Mesendoderm (in vitro differentiated cells): ENCODE measurements at regions not wholly inside any gene's neighbourhood (a gene's known extent, or its start where the extent isn't known, plus 50 kb on each side); places are given as distances from the start of the nearest gene placed in this dataset.

Source experiments
- DNase-seq: peaks from one replicate; pipeline ENCODE4 v3.0.0; 2013
- H2AK5ac ChIP-seq: 2 replicates; pipeline ENCODE4 v1.6.1; 2013; ENCODE audit warnings: low read length, inconsistent platforms
- H2BK120ac ChIP-seq: 2 replicates; pipeline ENCODE4 v1.6.1; 2013; ENCODE audit warnings: low read depth, mild to moderate bottlenecking, low read length, moderate library complexity, mixed read lengths
- H2BK15ac ChIP-seq: replicated peaks from 2 replicates; pipeline ENCODE4 v1.6.1; 2013; ENCODE audit warnings: low read depth, mild to moderate bottlenecking, moderate library complexity
- H2BK5ac ChIP-seq: 2 replicates; pipeline ENCODE4 v1.6.1; 2013; ENCODE audit warnings: low read length, inconsistent platforms
- H3K18ac ChIP-seq: 2 replicates; pipeline ENCODE4 v1.6.1; 2013; ENCODE audit warnings: mild to moderate bottlenecking, low read length, mixed read lengths
- H3K23ac ChIP-seq: one replicate; pipeline ENCODE4 v1.6.1; 2013; ENCODE audit warnings: low read length
- H3K27ac ChIP-seq: 2 replicates; pipeline ENCODE4 v1.5.1; 2013; ENCODE audit warnings: low read depth, mild to moderate bottlenecking, inconsistent platforms, low read length, moderate library complexity
- H3K27me3 ChIP-seq: 2 replicates; pipeline ENCODE4 v1.6.1; 2013; ENCODE audit warnings: low read length, control low read depth, mild to moderate bottlenecking, inconsistent platforms; ENCODE audit not compliant: insufficient read depth, poor library complexity
- H3K36me3 ChIP-seq: 2 replicates; pipeline ENCODE4 v1.6.1; 2013; ENCODE audit warnings: low read length, inconsistent platforms; ENCODE audit not compliant: control insufficient read depth, insufficient read depth
- H3K4ac ChIP-seq: one replicate; pipeline ENCODE4 v1.6.1; 2013; ENCODE audit warnings: low read depth, mild to moderate bottlenecking, low read length, moderate library complexity
- H3K4me1 ChIP-seq: 2 replicates; pipeline ENCODE4 v1.6.1; 2013; ENCODE audit warnings: low read depth, low read length, inconsistent platforms; ENCODE audit not compliant: control insufficient read depth
- H3K4me2 ChIP-seq: 2 replicates; pipeline ENCODE4 v1.6.1; 2013; ENCODE audit warnings: low read length
- H3K4me3 ChIP-seq: 2 replicates; pipeline ENCODE4 v1.5.1; 2013; ENCODE audit warnings: mild to moderate bottlenecking, low read length
- H3K56ac ChIP-seq: one replicate; pipeline ENCODE4 v1.6.1; 2013; ENCODE audit warnings: low read length
- H3K79me1 ChIP-seq: 2 replicates; pipeline ENCODE4 v1.6.1; 2013; ENCODE audit warnings: low read length, inconsistent platforms
- H3K79me2 ChIP-seq: 2 replicates; pipeline ENCODE4 v1.6.1; 2013; ENCODE audit warnings: mild to moderate bottlenecking, low read length; ENCODE audit not compliant: control insufficient read depth, insufficient read depth
- H3K9ac ChIP-seq: 2 replicates; pipeline ENCODE4 v1.6.1; 2013; ENCODE audit warnings: low read length, inconsistent platforms
- H4K5ac ChIP-seq: one replicate; pipeline ENCODE4 v1.6.1; 2013; ENCODE audit warnings: low read length
- H4K8ac ChIP-seq: one replicate; pipeline ENCODE4 v1.6.1; 2013; ENCODE audit warnings: low read depth, mild to moderate bottlenecking, control low read depth, low read length, moderate library complexity
- WGBS: extraction: QIAGEN DNeasy Blood & Tissue Kit; methylation state at CpG from one replicate; pipeline ENCODE4 v1.1.7; 2013; ENCODE audit warnings: low lambda C conversion rate, missing lambda C conversion rate; ENCODE audit not compliant: insufficient coverage; ENCODE audit errors: extremely low coverage; 5-methylcytosine and 5-hydroxymethylcytosine counted together

- Histone ChIP-seq H3K4me1 (no peaks in the 10 kb centered on the region), H3K79me2 (no peaks in the 10 kb centered on the region), H3K23ac (no peak overlapping the region), H3K36me3 (no peaks in the 10 kb centered on the region), H3K9ac (no peak overlapping the region), H3K79me1 (no peaks in the 10 kb centered on the region), H2BK120ac (no peak overlapping the region), H3K27ac (no peak overlapping the region), H4K5ac (no peak overlapping the region), H3K56ac (no peak overlapping the region), H2BK5ac (no peak overlapping the region), H3K18ac (no peak overlapping the region), H2AK5ac (no peak overlapping the region), H3K4ac (no peak overlapping the region), H4K8ac (no peak overlapping the region), H2BK15ac (no peak overlapping the region), H3K4me2 (no peak overlapping the region), H3K27me3 (no peaks in the 10 kb centered on the region), H3K4me3 (no peak overlapping the region)
- DNase-seq, result no peak
- WGBS, result no CpG with 5 or more reads among the region's 3 CpGs
Measured at GRCh38 chr3:113058188-113058587, 67.4 kb downstream of the GTPBP8 start.

DNA sequence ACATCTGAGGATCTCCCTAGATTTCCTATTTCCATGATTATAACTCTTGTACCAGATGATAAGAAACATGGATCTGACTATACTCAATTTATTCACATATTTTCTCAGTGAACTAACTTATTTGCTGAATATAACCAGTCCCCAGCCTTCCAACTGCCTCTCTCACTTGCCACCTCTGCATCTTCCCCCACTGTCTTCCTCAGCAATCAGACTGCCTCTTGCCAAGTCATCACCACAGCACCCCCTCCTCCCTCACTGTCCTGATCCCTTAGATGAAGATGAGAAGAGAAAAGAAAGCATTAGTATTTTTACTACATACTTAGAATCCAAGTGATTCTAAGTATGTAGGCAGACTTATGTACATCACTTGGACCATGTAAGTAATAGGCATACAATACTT lies 71.9 kb downstream of the GTPBP8 start:
- Histone ChIP-seq H4K5ac (no peak overlapping the region), H3K18ac (no peak overlapping the region), H3K27ac (no peak overlapping the region), H2BK5ac (no peak overlapping the region), H3K4ac (no peak overlapping the region), H3K9ac (no peak overlapping the region), H3K36me3 (no peaks in the 10 kb centered on the region), H2AK5ac (no peak overlapping the region), H3K56ac (no peak overlapping the region), H3K79me1 (no peaks in the 10 kb centered on the region), H3K79me2 (no peaks in the 10 kb centered on the region), H3K4me3 (no peak overlapping the region), H2BK15ac (no peak overlapping the region), H3K4me1 (no peaks in the 10 kb centered on the region), H3K4me2 (no peak overlapping the region), H3K27me3 (no peaks in the 10 kb centered on the region), H2BK120ac (no peak overlapping the region), H4K8ac (no peak overlapping the region), H3K23ac (no peak overlapping the region)
- DNase-seq, result no peak

DNA sequence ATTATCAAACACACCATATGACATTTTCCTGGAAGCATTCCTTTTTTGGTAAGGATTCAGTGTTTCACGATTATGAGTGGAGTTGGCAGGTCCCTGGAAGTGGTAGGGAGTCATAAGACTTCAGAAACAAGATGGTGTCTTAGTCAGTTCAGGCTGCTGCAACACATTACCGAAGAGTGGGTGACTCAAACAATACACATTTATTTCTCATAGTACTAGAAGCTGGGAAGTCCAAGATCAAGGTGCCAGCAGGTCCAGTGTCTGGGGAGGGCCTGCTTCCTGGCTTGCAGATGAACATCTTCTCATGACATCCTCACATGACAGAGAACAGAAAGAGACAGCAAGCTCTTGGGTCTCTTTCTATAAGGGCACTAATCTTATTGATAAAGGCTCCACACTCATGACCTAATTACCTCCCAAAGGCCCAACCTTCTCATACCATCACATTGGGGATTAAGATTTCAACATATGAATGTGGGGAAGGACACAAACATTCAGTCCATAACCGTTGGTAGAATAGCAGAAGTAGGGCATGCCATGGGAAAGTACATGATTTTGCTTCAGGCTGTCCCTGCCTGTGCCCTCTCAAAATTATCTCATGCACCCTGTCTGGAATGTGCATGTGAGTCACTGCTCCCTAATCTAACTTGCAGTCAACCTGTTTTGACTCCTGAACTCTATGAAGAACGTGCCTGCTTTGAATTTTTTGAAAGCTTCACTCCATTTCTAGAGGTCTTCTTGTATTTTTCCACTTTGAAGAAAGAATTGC lies 72.5 kb downstream of the GTPBP8 start:
- H4K8ac ChIP-seq, result no peak overlapping the region
- H3K4me2 ChIP-seq, result no peak overlapping the region
- H2BK120ac ChIP-seq, result no peak overlapping the region
- no peaks in the 10 kb centered on the region for H3K4me1 ChIP-seq
- no peak overlapping the region for H2BK5ac ChIP-seq
- no peak overlapping the region for H4K5ac ChIP-seq
- H3K56ac ChIP-seq, result no peak overlapping the region
- no peaks in the 10 kb centered on the region for H3K27me3 ChIP-seq
- no peak overlapping the region for H3K18ac ChIP-seq
- no peak overlapping the region for H3K23ac ChIP-seq
- DNase-seq, result no peak
- no peak overlapping the region for H2AK5ac ChIP-seq
- no peak overlapping the region for H3K27ac ChIP-seq
- no peaks in the 10 kb centered on the region for H3K36me3 ChIP-seq
- H3K9ac ChIP-seq, result no peak overlapping the region
- no peaks in the 10 kb centered on the region for H3K79me1 ChIP-seq
- H3K4me3 ChIP-seq, result no peak overlapping the region
- no peak overlapping the region for H3K4ac ChIP-seq
- no peaks in the 10 kb centered on the region for H3K79me2 ChIP-seq
- no CpG with 5 or more reads among the region's 4 CpGs for WGBS
- no peak overlapping the region for H2BK15ac ChIP-seq

GRCh38 chr3:113064183-113064582 lies 73.4 kb downstream of the GTPBP8 start:
- Histone ChIP-seq H4K8ac (no peak overlapping the region), H3K4me3 (no peak overlapping the region), H2BK120ac (no peak overlapping the region), H3K36me3 (no peaks in the 10 kb centered on the region), H3K18ac (no peak overlapping the region), H3K4me2 (no peak overlapping the region), H3K56ac (no peak overlapping the region), H3K23ac (no peak overlapping the region), H3K4me1 (no peaks in the 10 kb centered on the region), H3K27me3 (no peaks in the 10 kb centered on the region), H3K79me1 (no peaks in the 10 kb centered on the region), H3K9ac (no peak overlapping the region), H2AK5ac (no peak overlapping the region), H2BK15ac (no peak overlapping the region), H3K79me2 (no peaks in the 10 kb centered on the region), H2BK5ac (no peak overlapping the region), H4K5ac (no peak overlapping the region), H3K27ac (no peak overlapping the region), H3K4ac (no peak overlapping the region)
- DNase-seq, result no peak
- WGBS, result no CpG with 5 or more reads among the region's 1 CpG

GRCh38 chr3:113065336-113065735 lies 74.6 kb downstream of the GTPBP8 start:
- no peaks in the 10 kb centered on the region for H3K79me1 ChIP-seq
- H4K5ac ChIP-seq, result no peak overlapping the region
- H3K9ac ChIP-seq, result no peak overlapping the region
- H3K4me2 ChIP-seq, result no peak overlapping the region
- H2BK15ac ChIP-seq, result no peak overlapping the region
- H2AK5ac ChIP-seq, result no peak overlapping the region
- no peak overlapping the region for H3K56ac ChIP-seq
- no peaks in the 10 kb centered on the region for H3K79me2 ChIP-seq
- H3K23ac ChIP-seq, result no peak overlapping the region
- no peaks in the 10 kb centered on the region for H3K4me1 ChIP-seq
- no peak overlapping the region for H3K18ac ChIP-seq
- H3K36me3 ChIP-seq, result no peaks in the 10 kb centered on the region
- H3K27ac ChIP-seq, result no peak overlapping the region
- WGBS, result no CpG with 5 or more reads among the region's 3 CpGs
- DNase-seq, result no peak
- no peak overlapping the region for H3K4me3 ChIP-seq
- H4K8ac ChIP-seq, result no peak overlapping the region
- no peak overlapping the region for H2BK5ac ChIP-seq
- H2BK120ac ChIP-seq, result no peak overlapping the region
- no peaks in the 10 kb centered on the region for H3K27me3 ChIP-seq
- no peak overlapping the region for H3K4ac ChIP-seq

DNA sequence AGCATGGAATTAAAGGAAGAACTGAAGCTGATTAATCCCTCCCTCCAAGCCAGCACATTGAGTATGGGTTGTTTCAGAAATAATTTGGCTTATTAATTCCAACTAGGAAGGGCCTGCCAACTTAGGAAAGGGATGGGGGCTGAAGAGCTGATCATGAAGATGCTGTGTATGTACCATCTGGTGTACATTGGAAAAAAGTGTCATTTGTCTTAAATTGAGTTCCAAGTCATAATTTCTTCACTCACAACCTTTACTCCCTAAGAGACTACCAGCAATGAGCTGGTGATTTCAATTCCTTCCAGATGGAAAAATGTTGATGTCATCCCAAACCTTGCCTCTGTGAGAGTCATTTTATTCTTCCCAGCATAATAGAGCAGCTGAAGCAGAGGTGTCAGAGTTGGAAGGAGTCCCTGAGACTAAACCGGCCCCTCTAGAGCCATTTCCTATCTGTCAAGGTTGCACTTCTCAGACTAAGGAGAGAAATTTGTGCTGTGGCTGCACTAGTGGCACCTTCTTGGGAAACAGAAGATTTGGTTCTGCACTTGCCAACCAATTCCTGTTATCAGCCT lies 79.4 kb downstream of the GTPBP8 start:
- Histone ChIP-seq H3K4ac (no peak overlapping the region), H4K8ac (no peak overlapping the region), H3K18ac (no peak overlapping the region), H2BK5ac (no peak overlapping the region), H2AK5ac (no peak overlapping the region), H3K27ac (no peak overlapping the region), H3K56ac (no peak overlapping the region), H3K4me1 (no peaks in the 10 kb centered on the region), H3K9ac (no peak overlapping the region), H3K23ac (no peak overlapping the region), H3K79me2 (no peaks in the 10 kb centered on the region), H3K4me3 (no peak overlapping the region), H3K36me3 (no peaks in the 10 kb centered on the region), H3K27me3 (no peaks in the 10 kb centered on the region), H3K79me1 (no peaks in the 10 kb centered on the region), H2BK120ac (no peak overlapping the region), H4K5ac (no peak overlapping the region), H2BK15ac (no peak overlapping the region), H3K4me2 (no peak overlapping the region)
- DNase-seq, result no peak
- no CpG with 5 or more reads among the region's 1 CpG for WGBS
